HL-60 (cell line): ENCODE measurements at regions not wholly inside any gene's neighbourhood (a gene's known extent, or its start where the extent isn't known, plus 50 kb on each side); places are given as distances from the start of the nearest gene placed in this dataset.

Source experiments
- DNase-seq, 2 experiments: peaks; one replicate each; pipeline ENCODE4 v3.0.0-alpha.2; 2010 to 2020; ENCODE audit warnings: low read depth in 1 of 2, low spot score in 1 of 2
- H3K27ac ChIP-seq: fragments of 250-450 bp; sonication (Bioruptor Pico); replicated peaks from 2 replicates; pipeline ENCODE4 v1.5.1; 2020; ENCODE audit warnings: mild to moderate bottlenecking, moderate library complexity
- H3K27me3 ChIP-seq: fragments of 250-450 bp; sonication (Bioruptor Pico); 2 replicates; pipeline ENCODE4 v1.5.1; 2021; ENCODE audit warnings: mild to moderate bottlenecking, moderate library complexity; ENCODE audit not compliant: insufficient read depth, poor library complexity, severe bottlenecking
- H3K4me3 ChIP-seq: replicated peaks from 2 replicates; pipeline ENCODE4 v1.5.1; 2011; ENCODE audit warnings: mild to moderate bottlenecking, control low read depth, low read length; ENCODE audit not compliant: insufficient read depth
- CTCF ChIP-seq: IDR thresholded peaks from one replicate; pipeline ENCODE4 v1.5.1; 2011; ENCODE audit warnings: low read length, control low read depth, inconsistent platforms; ENCODE audit not compliant: insufficient read depth
- GABPA ChIP-seq: IDR thresholded peaks from 2 replicates; pipeline ENCODE4 v1.6.1; 2012; ENCODE audit warnings: low read depth
- POLR2AphosphoS5 ChIP-seq: IDR thresholded peaks from 2 replicates; pipeline ENCODE4 v1.6.1; 2012; ENCODE audit warnings: low read depth
- REST ChIP-seq: IDR thresholded peaks from 2 replicates; pipeline ENCODE4 v1.6.1; 2012; ENCODE audit warnings: low read depth; ENCODE audit not compliant: insufficient replicate concordance
- SPI1 ChIP-seq: IDR thresholded peaks from 2 replicates; pipeline ENCODE4 v1.6.1; 2012; ENCODE audit warnings: low read depth, mild to moderate bottlenecking, borderline replicate concordance

GRCh38 chr5:126198531-126198930 is 224.7 kb upstream of the GRAMD2B start:
- DNase-seq: no peak
- Histone ChIP-seq H3K27ac (no peak overlapping the region), H3K4me3 (no peak overlapping the region), H3K27me3 (no peaks in the 10 kb centered on the region)
- no peak for TF ChIP-seq GABPA
- TF ChIP-seq REST: no peak
- TF ChIP-seq SPI1: no peak
- no peak for TF ChIP-seq CTCF
- no peak for TF ChIP-seq POLR2AphosphoS5

- TF ChIP-seq SPI1: no peak
- TF ChIP-seq GABPA: no peak
- TF ChIP-seq POLR2AphosphoS5: no peak
- no peak for TF ChIP-seq CTCF
- no peak for TF ChIP-seq REST
- no peaks in the 10 kb centered on the region for H3K27me3 ChIP-seq
- DNase-seq: no peak
- no peak overlapping the region for H3K27ac ChIP-seq
- H3K4me3 ChIP-seq: no peak overlapping the region
Observed at GRCh38 chr5:126199467-126199866, 223.7 kb upstream of the GRAMD2B start.

- no peak for TF ChIP-seq CTCF
- no peak for TF ChIP-seq POLR2AphosphoS5
- no peak for TF ChIP-seq SPI1
- TF ChIP-seq REST: no peak
- no peak for TF ChIP-seq GABPA
- H3K4me3 ChIP-seq: no peak overlapping the region
Observed at GRCh38 chr5:126208691-126209090, 214.5 kb upstream of the GRAMD2B start.

More at GRCh38 chr5:126208691-126209090, 214.5 kb upstream of the GRAMD2B start:
- no peaks in the 10 kb centered on the region for H3K27me3 ChIP-seq
- no peak overlapping the region for H3K27ac ChIP-seq
- no peak for DNase-seq
